Testis (tissue), 2 donors: ENCODE measurements at regions not wholly inside any gene's neighbourhood (a gene's known extent, or its start where the extent isn't known, plus 50 kb on each side); places are given as distances from the start of the nearest gene placed in this dataset.

ENCODE experiments used
- CTCF ChIP-seq, 3 experiments: fragments of 450-650 bp in 2 of 3; fragments of 200-600 bp in 1 of 3; sonication (generic) in 1 of 3; IDR thresholded peaks; one replicate each; pipeline ENCODE4 v1.5.1; 2016 to 2019; ENCODE audit warnings: antibody characterized with exemption in 3 of 3, mild to moderate bottlenecking in 2 of 3, moderate library complexity in 1 of 3
- POLR2A ChIP-seq: fragments of 450-650 bp; IDR thresholded peaks from one replicate; pipeline ENCODE4 v1.6.1; 2017; ENCODE audit warnings: antibody characterized with exemption, mild to moderate bottlenecking, moderate library complexity

GRCh38 chr14:84064316-84065125, 1465.4 kb upstream of the FLRT2 start:
- TF ChIP-seq CTCF (IDR thresholded peaks at IDR 0.05): no peak
- no peak for TF ChIP-seq POLR2A
